ENCODE measurements at regions not wholly inside any gene's neighbourhood (a gene's known extent, or its start where the extent isn't known, plus 50 kb on each side); places are given as distances from the start of the nearest gene placed in this dataset.

DNA sequence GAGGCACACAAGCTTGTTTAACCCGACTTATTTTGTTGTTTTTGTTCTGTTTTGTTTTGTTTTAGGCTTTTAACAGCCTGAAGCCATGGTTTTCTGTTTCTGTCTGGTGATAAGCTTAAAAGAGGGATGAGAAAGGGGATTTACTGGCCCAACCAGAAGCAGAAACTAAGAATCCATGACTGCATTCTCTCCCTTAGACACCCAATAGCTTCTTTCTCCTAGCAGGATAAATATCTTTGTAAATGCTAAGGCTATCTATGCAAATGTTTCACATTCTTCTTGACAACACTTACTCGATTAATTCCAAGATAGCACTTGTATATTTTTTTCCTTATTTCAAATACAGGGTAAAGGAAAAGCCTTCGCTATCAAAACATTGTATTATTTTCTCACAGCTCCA is 53.7 kb upstream of the SMAD1 start:
- no peak for DNase-seq

DNA sequence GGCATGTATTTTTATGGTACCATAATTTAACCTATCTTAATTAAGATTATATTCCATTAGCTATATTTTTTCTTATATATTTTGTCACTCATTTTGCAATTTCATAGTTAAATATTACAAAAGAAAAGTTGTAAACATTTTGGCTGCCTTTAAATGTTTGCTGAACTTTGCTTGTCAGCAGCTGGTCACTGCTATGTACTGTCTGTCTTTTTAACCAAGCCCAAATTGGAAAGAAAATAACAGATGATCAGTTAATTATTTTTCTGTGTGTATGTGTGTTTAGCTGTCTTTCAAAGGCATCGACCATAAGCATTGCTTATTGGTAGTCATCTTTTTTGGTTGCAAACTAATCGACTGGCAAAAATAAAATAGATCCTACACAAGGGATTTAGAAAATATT is 54.4 kb upstream of the SMAD1 start:
- no peak for DNase-seq

- DNase-seq = no peak
Observed at GRCh38 chr4:145423017-145423708, 58.5 kb upstream of the SMAD1 start.

- no peak for DNase-seq
Observed at GRCh38 chr4:145420595-145421214, 60.9 kb upstream of the SMAD1 start.

DNA sequence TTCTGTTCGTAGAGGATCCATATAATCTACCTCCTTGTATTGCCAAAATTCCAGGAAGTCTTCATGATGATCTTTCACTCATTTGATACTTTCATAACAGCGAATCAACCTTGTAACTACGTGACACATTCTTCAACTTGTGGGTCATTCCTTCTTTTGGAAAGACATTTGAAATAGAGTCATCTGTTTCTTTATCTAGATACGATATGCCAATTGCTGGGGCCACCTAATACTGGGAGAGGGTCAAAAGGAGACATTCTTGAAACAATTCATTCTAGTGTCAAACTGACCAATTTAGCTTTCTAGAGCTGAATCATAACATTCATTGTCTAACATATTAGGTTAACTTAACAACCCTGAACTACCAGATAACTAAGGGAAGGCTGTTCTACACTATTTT is 62.9 kb upstream of the SMAD1 start:
- no peak for DNase-seq

GRCh38 chr4:145417348-145418130 is 64.1 kb upstream of the SMAD1 start:
- DNase-seq = no peak

DNA sequence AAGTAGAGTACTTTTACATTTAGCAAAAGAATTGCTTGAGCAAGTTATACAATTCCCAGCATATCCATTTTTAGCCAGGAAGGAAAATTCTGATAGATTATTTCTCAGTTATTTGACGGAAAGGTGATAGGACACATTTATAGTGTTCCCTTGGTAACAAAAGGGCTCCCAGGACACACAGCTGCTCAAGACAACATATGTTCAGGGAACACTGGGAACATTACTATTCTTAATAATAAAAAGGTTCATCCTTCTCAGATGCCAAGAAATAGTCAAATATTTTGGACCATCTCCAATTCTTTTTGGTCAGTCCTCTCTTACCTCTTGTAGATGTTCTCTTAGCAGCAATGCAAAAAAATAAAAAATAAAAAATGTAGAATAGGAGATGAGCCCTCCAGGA is 66.8 kb upstream of the SMAD1 start:
- no peak for DNase-seq

DNA sequence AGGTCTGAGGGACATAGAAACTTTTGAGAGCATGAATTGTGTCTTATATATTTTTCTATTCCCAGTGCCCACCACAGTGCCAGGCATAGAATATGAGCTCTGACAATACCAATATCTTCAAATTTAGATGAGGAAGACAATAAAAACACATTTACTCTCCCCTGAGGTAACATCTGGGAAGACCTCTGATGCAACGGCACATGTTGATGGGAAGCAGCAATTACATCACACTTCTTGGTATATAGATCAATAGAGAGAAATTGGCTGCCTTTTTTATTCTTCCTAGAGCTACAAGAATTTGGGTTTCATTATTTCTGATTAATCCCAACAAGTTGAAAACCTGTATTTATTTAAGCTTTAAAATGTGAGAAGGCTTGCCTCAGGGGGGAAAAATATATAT is 67.4 kb upstream of the SMAD1 start:
- DNase-seq = no peak

- DNase-seq = no peak
Observed at GRCh38 chr4:145406970-145407369, 74.7 kb upstream of the SMAD1 start.

DNA sequence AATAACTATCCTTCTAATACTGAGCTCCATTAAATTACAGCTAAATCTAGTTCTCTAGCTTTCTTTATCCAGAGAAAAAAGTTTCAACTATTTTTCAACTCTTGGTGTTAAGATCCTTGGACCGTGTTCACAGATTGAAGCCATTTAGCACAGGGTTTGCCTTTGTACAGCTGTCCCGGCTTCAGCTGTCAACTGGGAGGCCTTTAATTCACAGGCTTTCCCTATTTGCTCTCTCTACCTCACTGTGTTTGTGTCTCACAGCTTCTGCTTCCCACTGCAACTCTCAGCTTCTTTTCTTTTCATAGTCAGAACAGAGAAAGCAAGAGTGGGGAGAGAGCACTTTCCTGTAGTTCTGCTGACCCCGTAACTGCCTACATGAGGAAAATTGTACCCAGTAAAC is 76.9 kb upstream of the SMAD1 start:
- no peak for DNase-seq

DNA sequence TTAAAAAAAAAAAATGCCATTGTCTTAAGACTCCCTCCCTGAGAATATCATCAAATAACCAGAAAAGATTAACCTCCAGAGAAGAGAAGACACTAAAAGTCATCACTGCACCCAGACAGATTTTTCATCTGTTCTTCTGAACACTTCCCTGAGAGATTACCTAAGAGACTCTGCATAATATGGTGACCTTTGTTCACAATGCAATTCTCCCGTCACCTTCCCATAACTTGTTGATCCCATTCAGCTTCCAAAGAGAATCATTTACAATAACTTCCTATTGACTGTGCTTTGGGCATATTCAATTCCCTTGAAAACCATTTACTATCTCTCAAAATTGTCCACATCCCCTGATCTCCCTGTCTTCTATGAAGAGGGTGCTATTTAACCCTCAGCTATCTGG is 85.1 kb upstream of the SMAD1 start:
- DNase-seq = no peak

DNA sequence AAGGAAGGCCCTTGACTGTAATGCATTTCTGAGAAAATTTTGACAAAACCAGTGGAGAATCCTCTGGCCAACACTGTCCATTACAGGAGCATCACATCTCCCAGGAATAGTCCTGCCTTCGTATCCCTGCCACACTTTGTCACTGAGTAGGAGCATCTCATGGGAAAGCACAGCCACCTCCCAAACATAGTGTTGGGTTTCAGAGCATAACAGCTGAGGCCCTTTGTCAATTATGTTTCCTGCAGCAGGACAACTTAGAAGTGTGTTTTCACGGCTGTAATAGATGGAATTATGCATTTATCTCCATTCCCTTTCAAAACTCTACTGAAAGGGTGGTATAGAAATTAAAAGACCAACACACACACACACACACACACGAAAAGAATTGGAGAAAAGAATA is 91.1 kb upstream of the SMAD1 start:
- DNase-seq = no peak

DNA sequence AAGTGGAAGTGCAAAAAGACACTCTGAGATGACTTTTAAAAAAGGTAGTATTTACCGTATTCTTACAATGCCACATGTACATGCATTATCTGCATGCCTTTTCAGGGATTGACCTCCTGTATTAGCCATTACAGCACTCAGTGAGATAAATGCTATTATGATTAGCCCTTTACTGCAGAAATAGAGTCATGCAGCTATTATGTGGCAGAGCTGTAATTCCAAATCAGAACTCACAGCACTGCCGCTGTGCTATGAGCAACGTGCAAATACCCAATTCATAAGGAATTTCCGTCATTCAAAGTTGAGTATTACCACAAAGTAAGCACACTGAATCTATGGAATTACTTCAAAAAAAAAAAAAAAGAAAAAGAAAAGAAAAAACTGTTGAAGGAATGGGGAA is 92.1 kb upstream of the SMAD1 start:
- DNase-seq = no peak

- DNase-seq = no peak
Observed at GRCh38 chr4:145388043-145388442, 93.6 kb upstream of the SMAD1 start.

GRCh38 chr4:145387079-145387478 is 94.6 kb upstream of the SMAD1 start:
- DNase-seq = no peak

DNA sequence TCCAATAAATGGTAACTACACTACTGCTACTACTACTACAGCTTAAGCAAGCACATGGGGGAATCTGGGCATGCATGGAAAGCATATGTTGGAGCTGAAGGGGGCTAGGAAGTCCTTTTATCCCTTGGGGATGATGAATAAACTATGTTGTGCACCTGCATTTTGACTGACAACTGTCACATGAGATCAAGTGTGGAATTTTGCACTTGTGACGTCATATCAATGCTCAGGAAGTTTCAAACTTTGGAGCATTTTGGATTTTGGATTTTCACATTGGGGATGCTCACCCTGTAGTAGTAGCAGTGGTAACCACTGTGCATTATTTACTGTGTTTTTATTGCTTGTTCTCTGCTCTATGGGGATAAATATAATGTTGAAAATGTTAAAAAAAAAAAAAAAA is 100.5 kb upstream of the SMAD1 start:
- DNase-seq = no peak

DNA sequence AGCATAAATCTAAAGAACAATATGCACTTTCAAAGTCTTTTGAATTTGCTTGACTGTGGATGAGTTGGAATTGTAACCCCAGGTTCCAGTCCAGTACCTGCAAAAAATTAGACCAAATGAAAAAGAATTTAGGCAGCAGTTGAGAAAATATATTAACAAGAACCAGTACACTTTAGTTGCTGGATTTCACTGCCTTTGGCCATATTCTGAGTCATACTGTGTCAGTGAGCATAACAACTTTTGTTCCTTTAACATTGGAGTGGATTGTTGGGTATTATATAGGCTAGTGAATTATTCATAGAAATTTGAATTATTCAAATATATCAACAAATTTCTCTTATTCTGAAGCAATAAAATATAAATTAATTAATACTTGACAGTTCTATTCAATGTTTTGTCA is 101.5 kb upstream of the SMAD1 start:
- DNase-seq = no peak

GRCh38 chr4:145375416-145375815 is 106.2 kb upstream of the SMAD1 start:
- no peak for DNase-seq

DNA sequence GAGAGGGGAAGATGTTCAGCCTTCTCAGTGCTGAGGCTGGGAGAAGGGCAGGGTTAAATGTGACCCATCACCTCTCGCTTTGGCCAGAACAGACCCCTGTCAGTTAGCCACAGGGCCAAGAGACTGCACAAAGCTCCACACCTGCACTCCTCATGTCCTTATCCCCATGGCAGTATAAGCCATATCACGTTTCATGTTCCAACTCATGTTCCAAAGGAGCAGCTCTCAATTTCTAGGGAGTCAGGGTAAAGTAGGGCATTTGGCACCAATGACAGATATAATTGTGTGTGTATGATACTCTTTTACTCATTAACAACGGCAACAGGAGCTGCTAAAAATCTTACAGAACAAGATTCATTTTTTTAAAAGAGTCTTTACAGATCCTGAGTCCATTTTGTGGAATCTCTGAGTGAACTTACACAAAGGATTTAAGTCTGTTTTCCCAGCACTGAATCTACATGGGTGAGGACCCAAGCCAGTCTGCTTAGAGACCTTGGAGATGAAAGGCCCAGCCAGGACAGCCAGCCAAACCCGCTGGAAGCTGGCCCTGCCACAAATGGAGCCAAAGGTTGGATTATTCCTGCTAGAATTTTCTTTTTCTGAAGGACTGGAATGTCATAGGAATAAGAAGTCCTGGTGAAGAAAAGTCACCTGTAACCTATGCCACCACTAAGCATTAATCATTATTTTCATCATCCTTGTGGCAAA is 129.1 kb upstream of the SMAD1 start:
- no peak for DNase-seq

- no peak for DNase-seq
Observed at GRCh38 chr4:145351922-145352321, 129.7 kb upstream of the SMAD1 start.

DNA sequence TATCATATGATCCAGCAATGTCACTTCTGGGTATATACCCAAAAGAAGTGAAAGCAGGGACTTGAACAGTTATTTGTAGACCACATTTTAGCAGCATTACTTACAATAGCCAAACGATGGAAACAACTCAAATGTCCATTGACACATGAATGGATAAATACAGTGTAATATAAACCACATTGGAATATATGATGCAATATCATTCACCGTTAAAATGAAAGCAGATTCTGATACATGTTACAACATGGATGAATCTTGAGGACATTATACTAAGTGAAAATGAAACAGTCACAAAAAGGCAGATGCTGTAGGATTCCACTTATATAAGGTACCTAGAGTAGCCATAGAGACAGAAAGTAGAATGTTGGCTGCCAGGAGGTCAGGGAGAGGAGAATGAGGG is 130.5 kb upstream of the SMAD1 start:
- DNase-seq = no peak

DNA sequence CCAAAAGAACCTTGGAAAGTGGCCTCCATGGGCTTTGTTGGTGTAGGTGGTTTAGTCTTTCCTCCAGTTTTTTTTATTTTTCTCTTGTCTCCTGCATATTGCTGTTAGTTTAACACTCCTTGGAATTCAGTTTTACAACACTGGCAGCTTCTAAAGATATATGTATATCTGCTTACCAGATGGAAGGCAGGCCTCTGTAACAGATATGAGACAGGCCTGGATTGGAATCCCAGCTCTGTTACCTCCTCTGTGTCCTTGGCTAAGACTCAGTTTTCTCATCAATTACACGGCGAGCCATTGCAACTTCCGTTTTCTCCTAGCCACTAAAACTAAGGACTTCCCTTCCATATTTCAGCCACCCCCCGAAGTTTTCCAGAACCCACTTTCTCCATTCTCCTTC is 133.4 kb upstream of the SMAD1 start:
- no peak for DNase-seq

- no peak for DNase-seq
Observed at GRCh38 chr4:145347684-145348083, 134.0 kb upstream of the SMAD1 start.

DNA sequence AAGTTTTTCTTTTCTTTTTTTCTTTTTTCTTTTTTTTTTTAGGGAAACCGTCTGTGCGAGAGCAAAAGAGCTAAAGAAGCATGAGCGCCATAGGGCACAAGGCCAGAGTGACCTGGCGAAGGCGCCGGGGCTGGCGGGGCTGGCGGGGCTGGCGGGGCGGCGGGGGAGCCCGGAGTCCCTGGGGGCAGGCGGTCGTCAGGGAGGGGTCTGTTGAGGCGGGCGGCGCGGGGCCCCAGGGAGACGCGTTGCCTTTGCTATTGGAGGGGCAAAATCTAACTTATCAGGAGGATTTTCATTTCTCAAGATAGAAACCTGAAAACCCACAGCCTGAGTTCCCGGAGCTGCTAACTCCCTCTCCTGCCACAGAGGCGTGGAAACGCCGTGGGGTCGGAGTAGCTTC is 135.6 kb upstream of the SMAD1 start:
- DNase-seq = no peak
